ENCODE measurements at regions not wholly inside any gene's neighbourhood (a gene's known extent, or its start where the extent isn't known, plus 50 kb on each side); places are given as distances from the start of the nearest gene placed in this dataset.

- TF ChIP-seq CTCF (IDR thresholded peaks at IDR 0.05) (no peak), POLR2A (IDR thresholded peaks at IDR 0.05) (no peak), EP300 (IDR thresholded peaks at IDR 0.05) (no peak)
These were observed 620.2 kb downstream of the PLPP3 start for GRCh38 chr1:55959136-55959548.

Measured in ovary (tissue), 3 donors.